GM03348 (cell line): ENCODE measurements at regions not wholly inside any gene's neighbourhood (a gene's known extent, or its start where the extent isn't known, plus 50 kb on each side); places are given as distances from the start of the nearest gene placed in this dataset.

ENCODE experiments used
- DNase-seq: peaks from one replicate; pipeline ENCODE4 v3.0.0; 2012; ENCODE audit warnings: low spot score

DNA sequence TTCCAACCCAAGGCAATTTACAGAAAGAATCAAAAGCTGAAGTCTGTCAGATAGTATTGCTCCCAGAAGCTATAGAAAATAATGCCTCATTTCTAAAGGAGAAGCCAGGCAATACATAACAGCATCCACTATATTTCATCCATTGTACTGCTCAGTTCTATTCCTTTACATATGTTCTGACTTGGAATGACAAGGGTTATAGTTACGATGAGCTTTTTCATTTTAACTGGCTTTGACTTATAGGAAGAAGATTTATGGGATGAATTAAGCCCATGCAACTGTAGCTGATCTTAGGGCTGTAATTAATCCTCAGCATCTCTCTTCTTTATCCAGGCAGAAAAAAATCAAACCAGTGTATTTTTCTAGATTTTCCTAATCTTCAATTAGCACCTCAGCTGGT, 676.3 kb upstream of the CCDC54 start:
- DNase-seq, result no peak

- no peak for DNase-seq
Observed at GRCh38 chr3:106703524-106703923, 673.7 kb upstream of the CCDC54 start.

DNA sequence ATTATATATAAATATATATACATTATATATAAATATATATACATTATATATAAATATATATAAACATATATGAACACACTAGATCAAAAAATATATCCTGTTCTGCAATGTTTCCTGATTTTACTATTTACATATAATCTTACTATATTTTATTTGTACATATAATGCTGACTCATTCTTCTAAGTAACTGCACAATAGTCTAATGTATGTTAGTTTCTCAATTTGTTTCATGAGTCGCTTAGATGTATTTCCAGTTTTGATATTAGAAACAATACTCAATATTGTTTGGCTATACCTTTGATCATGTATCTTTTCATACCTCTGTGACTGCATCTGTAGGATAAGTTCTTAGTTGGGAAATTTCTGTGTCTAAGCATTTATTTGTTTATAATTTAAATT, 669.9 kb upstream of the CCDC54 start:
- DNase-seq, result no peak

- DNase-seq, result no peak
Observed at GRCh38 chr3:106710596-106710995, 666.6 kb upstream of the CCDC54 start.

DNA sequence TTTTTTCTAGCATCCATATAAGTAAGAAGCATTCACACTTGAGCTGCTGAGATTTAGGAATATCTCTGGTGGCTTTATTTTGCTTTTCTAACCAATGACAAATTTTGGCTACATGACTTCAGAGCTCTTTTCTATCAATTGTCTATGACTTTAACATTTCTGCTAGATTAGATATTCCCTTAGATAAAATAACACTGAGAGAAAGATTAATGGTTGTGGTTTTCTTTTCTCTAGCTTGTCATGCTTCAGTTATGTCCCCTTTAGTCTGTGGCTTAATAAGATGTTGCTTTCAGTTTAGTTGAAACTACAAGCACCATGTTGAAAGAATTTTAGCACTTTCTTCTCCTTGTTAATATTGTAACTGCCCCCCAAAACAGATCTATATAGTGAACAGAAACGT, 665.6 kb upstream of the CCDC54 start:
- peak; percentile 30 for DNase-seq

DNA sequence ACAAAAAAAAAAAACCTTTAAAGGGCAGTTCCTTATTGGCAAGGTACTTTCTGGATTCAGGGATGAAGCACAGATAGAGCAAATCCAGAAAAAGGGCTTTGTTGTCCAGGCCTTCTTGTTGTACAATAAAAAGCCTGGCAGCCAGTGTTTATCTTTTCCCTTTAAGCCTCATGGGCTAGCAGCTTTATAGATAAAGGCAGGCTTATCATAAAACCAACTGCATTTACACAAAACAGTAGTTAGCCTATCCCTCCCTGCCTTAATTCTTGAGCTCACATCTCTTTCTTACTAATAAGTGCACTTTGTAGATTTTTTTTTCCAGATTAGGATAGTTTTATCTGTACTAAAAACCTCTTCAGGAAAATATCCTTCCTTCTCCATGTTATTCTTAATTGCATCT, 662.8 kb upstream of the CCDC54 start:
- no peak for DNase-seq

DNA sequence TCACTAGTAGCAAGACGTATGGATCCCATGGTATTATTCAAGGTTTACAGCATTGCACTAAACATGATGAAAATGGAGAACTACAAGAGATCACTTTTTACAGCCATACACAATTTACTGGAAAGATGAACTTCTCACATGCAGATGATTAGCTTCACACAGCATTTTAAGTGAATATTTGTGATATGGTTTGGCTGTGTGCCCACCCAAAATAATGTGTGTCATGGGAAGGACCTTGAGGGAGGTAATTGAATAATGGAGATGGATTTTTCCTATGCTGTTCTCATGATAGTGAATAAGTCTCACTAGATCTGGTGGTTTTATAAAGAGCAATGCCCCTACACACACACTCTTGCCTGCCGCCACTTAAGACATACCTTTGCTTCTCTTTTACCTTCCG, 662.0 kb upstream of the CCDC54 start:
- DNase-seq, result no peak

GRCh38 chr3:106717178-106717780, 660.0 kb upstream of the CCDC54 start:
- DNase-seq, result no peak

- no peak for DNase-seq
Observed at GRCh38 chr3:106719077-106719476, 658.2 kb upstream of the CCDC54 start.

GRCh38 chr3:106719583-106719982, 657.7 kb upstream of the CCDC54 start:
- no peak for DNase-seq

GRCh38 chr3:106720510-106720909, 656.7 kb upstream of the CCDC54 start:
- DNase-seq, result no peak

- DNase-seq, result no peak
Observed at GRCh38 chr3:106725566-106725965, 651.7 kb upstream of the CCDC54 start.

DNA sequence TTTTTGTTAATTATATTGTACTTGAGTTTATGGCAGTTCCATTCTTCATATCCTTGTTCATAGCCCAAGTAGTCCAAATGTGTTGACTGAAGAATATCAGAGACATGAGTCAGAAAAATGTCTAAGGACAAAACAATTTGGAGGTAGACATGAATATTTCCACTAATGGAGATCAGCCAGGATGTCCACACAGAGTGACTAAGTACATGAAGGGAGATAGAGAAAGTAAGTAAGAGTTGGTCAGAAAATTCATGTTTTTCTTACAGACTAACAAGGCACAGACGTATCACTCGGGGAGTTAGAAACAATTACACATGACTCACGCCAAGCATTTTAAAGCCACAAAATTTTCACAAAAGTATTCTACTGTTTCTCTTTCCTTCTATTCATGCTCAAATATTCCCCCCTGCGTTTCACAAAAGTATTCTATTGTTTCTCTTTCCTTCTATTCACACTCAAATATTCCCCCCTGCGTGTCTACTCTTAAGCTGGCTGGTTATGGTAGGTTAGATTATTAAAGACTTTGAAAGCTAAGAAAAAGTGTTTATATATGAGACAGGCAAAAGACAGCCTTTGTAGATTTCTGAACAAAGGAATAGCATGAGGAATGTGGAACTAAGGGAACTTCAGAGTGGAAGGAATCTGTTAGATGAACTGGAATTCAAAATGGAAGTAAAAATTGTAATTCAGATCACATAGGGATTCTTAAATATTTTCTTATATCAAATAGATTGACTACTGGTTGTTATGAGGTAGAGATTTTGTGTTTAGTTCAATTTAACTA, 648.7 kb upstream of the CCDC54 start:
- peak; percentile 73 for DNase-seq

DNA sequence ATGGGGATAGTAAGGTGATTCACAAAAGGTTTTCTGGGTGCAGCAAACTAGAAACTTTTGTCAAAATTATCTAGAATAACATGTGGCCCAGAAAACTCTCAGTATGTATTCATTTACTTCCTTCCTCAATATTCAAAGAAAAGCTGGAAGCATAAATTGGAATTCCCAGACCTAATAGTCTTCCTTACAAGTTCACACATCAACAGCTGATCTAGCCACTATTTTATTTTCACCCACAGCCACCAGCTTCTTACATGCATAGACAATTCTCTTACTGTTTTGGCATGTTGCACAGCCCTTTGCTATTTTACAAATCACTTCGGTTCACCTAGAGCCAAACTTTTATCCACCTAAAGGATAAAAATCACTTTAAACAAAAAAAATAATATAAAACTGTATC, 647.8 kb upstream of the CCDC54 start:
- DNase-seq, result no peak

GRCh38 chr3:106731230-106731629, 646.0 kb upstream of the CCDC54 start:
- DNase-seq, result no peak

- DNase-seq, result no peak
Observed at GRCh38 chr3:106734712-106735111, 642.5 kb upstream of the CCDC54 start.

DNA sequence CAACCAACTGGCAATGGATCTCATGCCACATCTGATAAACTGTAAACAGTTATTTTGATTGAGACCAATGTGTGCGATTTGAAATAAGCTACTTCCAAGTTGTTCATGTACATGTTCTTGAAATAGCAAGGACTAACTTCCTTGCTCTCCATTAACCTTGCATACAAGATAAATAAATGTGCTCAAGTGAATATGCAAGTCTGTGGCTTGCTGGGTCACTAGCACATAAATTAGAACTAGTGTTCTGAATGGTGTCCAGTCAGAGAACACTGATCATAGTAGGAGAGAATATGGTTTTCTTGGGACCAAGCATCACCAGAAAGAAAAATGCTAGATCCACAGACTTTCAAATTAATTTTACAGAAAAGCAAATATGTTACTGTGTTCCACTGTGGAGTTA, 640.0 kb upstream of the CCDC54 start:
- no peak for DNase-seq

- peak; percentile 39 for DNase-seq
Observed at GRCh38 chr3:106740116-106740515, 637.1 kb upstream of the CCDC54 start.

- DNase-seq, result no peak
Observed at GRCh38 chr3:106745344-106746168, 631.7 kb upstream of the CCDC54 start.

DNA sequence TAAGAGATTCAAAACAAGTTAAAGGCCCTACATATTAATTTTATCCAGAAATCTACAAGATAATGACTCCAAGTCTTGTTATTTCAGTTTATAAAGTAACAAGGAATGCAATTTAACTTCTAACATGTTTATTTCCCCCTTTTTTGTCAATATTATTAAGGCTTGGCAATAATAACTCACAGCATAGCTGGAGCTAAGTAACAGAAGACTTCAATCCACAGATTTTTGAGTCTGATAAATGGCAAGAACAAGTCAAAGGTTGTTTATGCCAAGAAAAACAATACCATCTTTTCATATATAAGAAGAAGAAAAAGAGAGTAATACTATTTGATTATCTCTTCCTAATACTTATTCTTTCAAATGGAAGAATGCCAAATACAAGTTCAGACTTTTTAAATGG, 631.0 kb upstream of the CCDC54 start:
- no peak for DNase-seq

GRCh38 chr3:106748472-106749262, 628.6 kb upstream of the CCDC54 start:
- no peak for DNase-seq

GRCh38 chr3:106750092-106750491, 627.1 kb upstream of the CCDC54 start:
- DNase-seq, result no peak
